Bronchial epithelial cell (primary cell): ENCODE measurements at regions not wholly inside any gene's neighbourhood (a gene's known extent, or its start where the extent isn't known, plus 50 kb on each side); places are given as distances from the start of the nearest gene placed in this dataset.

Experiments used
- DNase-seq: peaks from one replicate; pipeline ENCODE4 v3.0.0-alpha.2; 2010; ENCODE audit warnings: low read depth
- FAIRE-seq: peaks from 2 replicates; lab custom pipeline; 2011; peaks lifted over from hg19 to GRCh38; lab: Jason Lieb, UNC
- H3K27me3 ChIP-seq: 2 replicates; pipeline ENCODE4 v1.5.1; 2011; ENCODE audit warnings: low read length; ENCODE audit not compliant: control insufficient read depth, insufficient read depth
- H3K36me3 ChIP-seq: 2 replicates; pipeline ENCODE4 v1.5.1; 2011; ENCODE audit warnings: low read length; ENCODE audit not compliant: control insufficient read depth, insufficient read depth
- H3K4me3 ChIP-seq: 2 replicates; pipeline ENCODE4 v1.5.1; 2011; ENCODE audit warnings: mild to moderate bottlenecking, low read depth, low read length, control low read depth
- CTCF ChIP-seq: IDR thresholded peaks from 2 replicates; pipeline ENCODE4 v1.5.1; 2011; ENCODE audit warnings: mild to moderate bottlenecking, moderate library complexity, low read length, control low read depth, inconsistent platforms; ENCODE audit not compliant: insufficient read depth, severe bottlenecking

GRCh38 chr11:29916040-29916439 lies 100.8 kb downstream of the KCNA4 start:
- Histone ChIP-seq H3K36me3 (no peaks in the 10 kb centered on the region), H3K4me3 (no peak overlapping the region), H3K27me3 (no peaks in the 10 kb centered on the region)
- DNase-seq (no peak), FAIRE-seq (no peak)
- TF ChIP-seq CTCF: no peak

GRCh38 chr11:29914203-29914930 lies 102.5 kb downstream of the KCNA4 start:
- no peak for FAIRE-seq
- H3K27me3 ChIP-seq: no peaks in the 10 kb centered on the region
- DNase-seq: peak; percentile 86

GRCh38 chr11:29913352-29913751 lies 103.5 kb downstream of the KCNA4 start:
- no peaks in the 10 kb centered on the region for H3K36me3 ChIP-seq
- FAIRE-seq (no peak), DNase-seq (no peak)
- no peak overlapping the region for H3K4me3 ChIP-seq
- no peak for TF ChIP-seq CTCF
- no peaks in the 10 kb centered on the region for H3K27me3 ChIP-seq

More at GRCh38 chr11:29914203-29914930, 102.5 kb downstream of the KCNA4 start:
- no peaks in the 10 kb centered on the region for H3K36me3 ChIP-seq
- no peak overlapping the region for H3K4me3 ChIP-seq
- TF ChIP-seq CTCF: no peak

GRCh38 chr11:29900382-29900781 lies 116.4 kb downstream of the KCNA4 start:
- H3K4me3 ChIP-seq: no peak overlapping the region
- FAIRE-seq: no peak
- no peak for TF ChIP-seq CTCF

GRCh38 chr11:29879560-29879959 lies 137.3 kb downstream of the KCNA4 start:
- DNase-seq (no peak), FAIRE-seq (no peak)
- Histone ChIP-seq H3K27me3 (no peaks in the 10 kb centered on the region), H3K36me3 (no peaks in the 10 kb centered on the region), H3K4me3 (no peak overlapping the region)
- TF ChIP-seq CTCF: no peak

More at GRCh38 chr11:29900382-29900781, 116.4 kb downstream of the KCNA4 start:
- no peaks in the 10 kb centered on the region for H3K27me3 ChIP-seq
- no peaks in the 10 kb centered on the region for H3K36me3 ChIP-seq
- DNase-seq: no peak

GRCh38 chr11:29876192-29876591 lies 140.6 kb downstream of the KCNA4 start:
- FAIRE-seq (no peak), DNase-seq (no peak)
- no peaks in the 10 kb centered on the region for H3K27me3 ChIP-seq
- H3K4me3 ChIP-seq: no peak overlapping the region
- H3K36me3 ChIP-seq: no peaks in the 10 kb centered on the region
- TF ChIP-seq CTCF: no peak
